ENCODE measurements at regions not wholly inside any gene's neighbourhood (a gene's known extent, or its start where the extent isn't known, plus 50 kb on each side); places are given as distances from the start of the nearest gene placed in this dataset.
"Not testable (repeated sequence)": the region's sequence is repeated elsewhere in the genome, so short reads cannot be mapped to it uniquely, and the experiment has no call there.

DNA sequence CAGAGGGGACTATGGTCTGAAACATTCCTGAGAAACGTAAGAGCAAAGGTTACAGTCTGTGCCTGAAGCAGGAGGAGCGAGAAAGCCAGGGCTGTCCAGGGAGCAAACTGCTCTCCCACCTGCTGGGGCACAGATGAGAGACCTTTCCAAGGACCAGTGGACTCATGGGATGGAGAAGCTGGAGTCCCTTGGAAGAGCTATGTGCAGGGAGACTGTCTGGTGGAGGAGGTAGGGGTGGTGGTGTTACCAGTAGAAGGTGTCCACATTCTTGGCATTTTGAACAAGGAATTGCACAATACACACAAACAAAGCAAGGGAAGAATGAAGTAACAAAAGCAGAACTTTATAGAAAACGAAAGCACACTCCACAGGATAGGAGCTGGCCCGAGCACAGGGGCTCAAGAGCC is 97.9 kb upstream of the CYRIA start:
- peak; percentile 74 for ATAC-seq
- H3K27ac ChIP-seq = peak overlapping the region in 1 of 2 donors; percentile 57
- intact Hi-C loops (cut with DNase I) = no loop called here
- H3K36me3 ChIP-seq = no peaks in the 10 kb centered on the region
- no peaks in the 10 kb centered on the region for H3K9me3 ChIP-seq
- H3K4me3 ChIP-seq = peak overlapping the region in 1 of 2 donors; percentile 23
- DNase-seq = no peak
- no peaks in the 10 kb centered on the region for H3K27me3 ChIP-seq
- TF ChIP-seq, protein P1, sequence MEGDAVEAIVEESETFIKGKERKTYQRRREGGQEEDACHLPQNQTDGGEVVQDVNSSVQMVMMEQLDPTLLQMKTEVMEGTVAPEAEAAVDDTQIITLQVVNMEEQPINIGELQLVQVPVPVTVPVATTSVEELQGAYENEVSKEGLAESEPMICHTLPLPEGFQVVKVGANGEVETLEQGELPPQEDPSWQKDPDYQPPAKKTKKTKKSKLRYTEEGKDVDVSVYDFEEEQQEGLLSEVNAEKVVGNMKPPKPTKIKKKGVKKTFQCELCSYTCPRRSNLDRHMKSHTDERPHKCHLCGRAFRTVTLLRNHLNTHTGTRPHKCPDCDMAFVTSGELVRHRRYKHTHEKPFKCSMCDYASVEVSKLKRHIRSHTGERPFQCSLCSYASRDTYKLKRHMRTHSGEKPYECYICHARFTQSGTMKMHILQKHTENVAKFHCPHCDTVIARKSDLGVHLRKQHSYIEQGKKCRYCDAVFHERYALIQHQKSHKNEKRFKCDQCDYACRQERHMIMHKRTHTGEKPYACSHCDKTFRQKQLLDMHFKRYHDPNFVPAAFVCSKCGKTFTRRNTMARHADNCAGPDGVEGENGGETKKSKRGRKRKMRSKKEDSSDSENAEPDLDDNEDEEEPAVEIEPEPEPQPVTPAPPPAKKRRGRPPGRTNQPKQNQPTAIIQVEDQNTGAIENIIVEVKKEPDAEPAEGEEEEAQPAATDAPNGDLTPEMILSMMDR (IDR thresholded peaks at IDR 0.05) = no peak
- H3K4me1 ChIP-seq = peaks cover 0 to 24% of the 10 kb centered on the region in 2 donors

GRCh38 chr2:16763056-16763455 is 97.4 kb upstream of the CYRIA start:
- ATAC-seq = peak; percentile 63

DNA sequence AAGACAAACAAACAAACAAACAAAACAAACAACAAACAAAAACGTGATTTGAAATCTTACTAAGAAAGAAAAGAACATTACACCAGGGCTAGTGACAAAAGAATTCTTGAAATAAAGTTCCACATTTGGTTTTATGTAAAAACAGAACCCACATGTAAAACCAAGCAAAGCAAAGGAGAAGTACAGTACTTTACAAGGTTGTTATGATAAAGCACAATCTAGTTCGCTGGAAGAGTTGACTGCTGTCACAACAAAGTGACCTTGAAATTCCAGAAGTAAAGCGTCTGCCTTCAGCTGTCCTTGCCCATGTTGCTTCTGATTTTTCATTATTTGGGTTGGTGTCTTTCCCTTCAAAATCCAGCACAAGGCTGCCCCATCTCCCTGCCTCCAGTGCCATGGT is 94.8 kb upstream of the CYRIA start:
- DNase-seq (no peak), ATAC-seq (no peak)
- Histone ChIP-seq H3K4me3 (no peak overlapping the region), H3K27me3 (no peaks in the 10 kb centered on the region), H3K36me3 (no peaks in the 10 kb centered on the region), H3K4me1 (peaks cover 0 to 28% of the 10 kb centered on the region in 2 donors), H3K27ac (no peak overlapping the region), H3K9me3 (no peaks in the 10 kb centered on the region)
- TF ChIP-seq, protein P1 (IDR thresholded peaks at IDR 0.05) = no peak
- intact Hi-C loops (cut with DNase I) = no loop called here

More at GRCh38 chr2:16763056-16763455, 97.4 kb upstream of the CYRIA start:
- Histone ChIP-seq H3K27me3 (no peaks in the 10 kb centered on the region), H3K9me3 (no peaks in the 10 kb centered on the region), H3K4me3 (no peak overlapping the region), H3K4me1 (peaks cover 0 to 24% of the 10 kb centered on the region in 2 donors), H3K36me3 (no peaks in the 10 kb centered on the region), H3K27ac (no peak overlapping the region)
- intact Hi-C loops (cut with DNase I) = no loop called here
- TF ChIP-seq, protein P1 (IDR thresholded peaks at IDR 0.05) = no peak
- no peak for DNase-seq

DNA sequence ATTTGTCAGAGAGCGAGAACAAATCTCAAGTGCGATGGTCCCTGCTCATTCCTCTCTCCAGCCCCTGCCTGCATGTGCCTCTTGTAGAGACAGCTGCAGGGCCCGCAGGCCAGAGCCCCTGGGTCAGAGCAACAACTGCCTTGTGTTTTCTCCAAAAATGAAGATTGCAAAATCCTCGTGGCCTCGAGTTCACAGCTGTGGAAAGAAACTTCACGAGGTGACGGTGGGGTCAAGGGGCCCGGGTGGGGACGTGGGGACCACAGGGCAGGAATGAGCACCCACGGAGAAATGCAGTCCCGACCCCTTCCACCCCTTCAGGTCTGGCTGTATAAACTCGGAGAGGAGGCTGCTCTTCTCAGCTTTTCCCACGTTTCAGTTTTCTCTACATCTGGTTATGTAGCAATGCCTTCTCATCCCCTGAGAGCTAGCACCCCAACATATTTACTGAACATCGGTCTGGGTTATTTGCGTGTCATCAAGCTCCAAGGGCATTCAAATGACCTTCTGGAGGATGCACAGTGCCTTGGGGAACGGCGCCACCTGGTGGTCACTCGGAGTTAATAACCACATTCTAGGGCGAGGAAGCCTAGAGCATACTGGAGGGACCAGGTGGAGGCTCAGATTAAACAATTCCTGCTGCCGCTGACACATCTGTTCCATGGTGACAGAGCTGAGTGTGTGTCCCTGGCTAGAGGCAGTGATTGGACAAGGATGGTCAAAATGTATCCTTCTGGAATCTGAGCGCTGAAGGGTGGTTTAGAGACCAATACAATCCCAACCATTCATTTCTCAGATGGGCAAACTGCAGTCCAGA is 91.4 kb upstream of the CYRIA start:
- Histone ChIP-seq H3K27me3 (no peaks in the 10 kb centered on the region), H3K4me3 (no peak overlapping the region), H3K27ac (no peak overlapping the region), H3K36me3 (no peaks in the 10 kb centered on the region), H3K4me1 (peaks cover 0 to 14% of the 10 kb centered on the region in 2 donors), H3K9me3 (no peaks in the 10 kb centered on the region)
- TF ChIP-seq, protein P1 (IDR thresholded peaks at IDR 0.05) = peak; percentile 88 to 89
- peak; percentile 98 for ATAC-seq
- DNase-seq = peak; percentile 73 to 92 (median 80)
- intact Hi-C loops (cut with DNase I) = loop anchor here in 1 of 2 donors (5.0 to 10.0 kb wide), 2 partner anchors 145 to 222 kb away; no protein-coding TSS in a partner anchor

GRCh38 chr2:16755442-16755841 is 89.8 kb upstream of the CYRIA start:
- intact Hi-C loops (cut with DNase I) = loop anchor here in 1 of 2 donors (5.0 to 10.0 kb wide), 2 partner anchors 143 to 221 kb away; no protein-coding TSS in a partner anchor
- H3K4me3 ChIP-seq = no peak overlapping the region
- DNase-seq = no peak
- peaks cover 0 to 4% of the 10 kb centered on the region in 2 donors for H3K4me1 ChIP-seq
- no peak for ATAC-seq
- no peaks in the 10 kb centered on the region for H3K36me3 ChIP-seq
- TF ChIP-seq, protein P1 (IDR thresholded peaks at IDR 0.05) = no peak
- H3K27ac ChIP-seq = no peak overlapping the region
- no peaks in the 10 kb centered on the region for H3K9me3 ChIP-seq
- no peaks in the 10 kb centered on the region for H3K27me3 ChIP-seq

DNA sequence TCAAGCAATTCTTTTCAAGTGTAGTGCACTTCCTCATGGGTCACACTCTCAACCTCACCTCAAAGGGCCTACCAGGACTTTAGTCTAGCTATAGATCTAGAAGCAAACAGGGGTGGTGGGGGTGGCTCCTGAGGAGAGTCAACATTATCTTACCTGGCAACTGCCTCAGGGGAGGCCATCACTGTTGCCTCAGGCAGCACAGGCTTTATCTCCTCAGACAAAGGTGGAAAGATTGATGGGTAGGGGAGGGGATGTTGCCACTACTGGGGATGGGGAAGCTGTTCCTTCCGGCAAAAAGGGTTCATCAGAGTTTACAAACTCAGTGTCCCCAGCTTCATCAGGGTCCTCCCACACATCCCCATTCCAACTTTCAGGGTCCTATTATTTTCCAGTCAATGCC is 87.4 kb upstream of the CYRIA start:
- intact Hi-C loops (cut with DNase I) = loop anchor here in 1 of 2 donors (10.0 kb wide), 1 partner anchor 218 kb away; no protein-coding TSS in a partner anchor
- not testable (repeated sequence) for H3K4me3 ChIP-seq, H3K27ac ChIP-seq, DNase-seq, ATAC-seq, H3K4me1 ChIP-seq, H3K27me3 ChIP-seq, H3K36me3 ChIP-seq, H3K9me3 ChIP-seq

DNA sequence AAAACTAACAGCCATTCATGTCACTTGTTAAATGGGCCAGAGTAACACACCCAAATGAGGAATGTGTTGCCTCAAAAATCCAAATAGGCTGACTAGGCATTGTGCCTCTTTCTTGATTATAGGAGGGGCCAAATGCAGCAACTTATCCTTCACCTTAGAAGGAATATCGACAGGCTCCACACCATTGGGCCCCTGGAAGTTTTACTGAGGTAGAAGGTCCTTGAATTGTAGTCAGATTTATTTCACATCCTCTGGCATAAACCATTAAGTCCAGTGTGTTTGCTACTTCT is 85.2 kb upstream of the CYRIA start:
- not testable (repeated sequence) for H3K9me3 ChIP-seq, ATAC-seq, H3K27ac ChIP-seq, H3K27me3 ChIP-seq, H3K4me3 ChIP-seq, H3K4me1 ChIP-seq, DNase-seq, H3K36me3 ChIP-seq
- intact Hi-C loops (cut with DNase I) = loop anchor here in 1 of 2 donors (10.0 kb wide), 1 partner anchor 216 kb away; no protein-coding TSS in a partner anchor

All from left lung (tissue), 4 donors.